T-cell (primary cell): ENCODE measurements at regions not wholly inside any gene's neighbourhood (a gene's known extent, or its start where the extent isn't known, plus 50 kb on each side); places are given as distances from the start of the nearest gene placed in this dataset.
"Not testable (repeated sequence)": the region's sequence is repeated elsewhere in the genome, so short reads cannot be mapped to it uniquely, and the experiment has no call there.

Experiments
- ATAC-seq, 4 experiments: fragments of 200-7000 bp in 3 of 4; fragments of 150-1000 bp in 1 of 4; cut with Tn5 transposase; replicated peaks in 1 of 4; 1 replicate in 3 of 4; 2 replicates in 1 of 4; pipeline ENCODE4 v1.10.0; 2021; ENCODE audit warnings: moderate library complexity in 3 of 4, mild to moderate bottlenecking in 2 of 4, moderate number of reproducible peaks in 1 of 4
- CTCF ChIA-PET, 2 donors: fragments of 300-600 bp; sonication (Branson Sonifier 250); formaldehyde crosslinking; loops; one replicate each; lab custom pipeline; 2022; ENCODE audit warnings: antibody characterized with exemption in 2 of 2; lab: Charles Lee
- POLR2A ChIA-PET, 2 donors: fragments of 300-600 bp; sonication (Branson Sonifier 250); formaldehyde crosslinking; loops; one replicate each; lab custom pipeline; 2022; ENCODE audit warnings: antibody characterized with exemption in 2 of 2; lab: Charles Lee
- DNase-seq, 35 experiments: peaks; one replicate each; pipeline versions ENCODE4 v3.0.0 to v3.0.0-alpha.2; 2013 to 2023
- H3K27ac ChIP-seq: one replicate; pipeline ENCODE4 v1.5.1; 2013; ENCODE audit warnings: low read length
- H3K27me3 ChIP-seq, 2 experiments: replicated peaks in 1 of 2; 1 replicate in 1 of 2; 2 replicates in 1 of 2; pipeline versions ENCODE4 v1.6.1 to v1.7.0; 2013; ENCODE audit warnings: low read length in 1 of 2, mixed read lengths in 1 of 2; ENCODE audit not compliant: control insufficient read depth in 2 of 2, insufficient read depth in 2 of 2; ENCODE audit errors: extremely low read depth in 1 of 2
- H3K36me3 ChIP-seq, 2 donors: 1 replicate in 1 of 2; 2 replicates in 1 of 2; pipeline versions ENCODE4 v1.6.1 to v1.7.0; 2013; ENCODE audit warnings: low read length in 1 of 2; ENCODE audit not compliant: control insufficient read depth in 2 of 2, insufficient read depth in 1 of 2; ENCODE audit errors: extremely low read depth in 1 of 2
- H3K4me1 ChIP-seq, 2 experiments: 1 replicate in 1 of 2; 2 replicates in 1 of 2; pipeline versions ENCODE4 v1.6.1 to v1.7.0; 2013; ENCODE audit warnings: low read length in 2 of 2, mixed read lengths in 1 of 2; ENCODE audit not compliant: insufficient read depth in 2 of 2, control insufficient read depth in 1 of 2; ENCODE audit errors: extremely low read depth in 1 of 2
- H3K4me3 ChIP-seq, 2 donors: 1 replicate in 1 of 2; 2 replicates in 1 of 2; pipeline versions ENCODE4 v1.5.1 to v1.7.0; 2013; ENCODE audit warnings: mild to moderate bottlenecking in 2 of 2, low read length in 1 of 2, moderate library complexity in 1 of 2; ENCODE audit not compliant: control insufficient read depth in 1 of 2; ENCODE audit errors: extremely low read depth in 1 of 2
- H3K9me3 ChIP-seq: 2 replicates; pipeline ENCODE4 v1.7.0; 2013
- H3K27ac Mint-ChIP-seq, 2 donors: one replicate each; pipeline ENCODE4 v1.8.0; 2020 to 2021; ENCODE audit warnings: mild to moderate bottlenecking in 2 of 2, mixed read lengths in 2 of 2
- H3K27me3 Mint-ChIP-seq, 2 donors: one replicate each; pipeline ENCODE4 v1.8.0; 2021 to 2022; ENCODE audit warnings: mixed read lengths in 2 of 2
- H3K36me3 Mint-ChIP-seq: one replicate; pipeline ENCODE4 v1.8.0; 2021; ENCODE audit warnings: mixed read lengths
- H3K4me1 Mint-ChIP-seq, 3 donors: one replicate each; pipeline ENCODE4 v1.8.0; 2020 to 2022; ENCODE audit warnings: mixed read lengths in 3 of 3, mild to moderate bottlenecking in 1 of 3
- H3K4me3 Mint-ChIP-seq, 3 donors: one replicate each; pipeline ENCODE4 v1.8.0; 2020 to 2022; ENCODE audit warnings: mild to moderate bottlenecking in 3 of 3, mixed read lengths in 3 of 3, moderate library complexity in 3 of 3
- H3K9me3 Mint-ChIP-seq, 3 donors: one replicate each; pipeline ENCODE4 v1.8.0; 2020 to 2022; ENCODE audit warnings: mixed read lengths in 3 of 3
- WGBS: methylation state at CpG from one replicate; pipeline ENCODE4 v1.1.5; 2013; ENCODE audit warnings: missing lambda C conversion rate; ENCODE audit not compliant: insufficient coverage; 5-methylcytosine and 5-hydroxymethylcytosine counted together

GRCh38 chr12:32023861-32024260 lies 64.6 kb downstream of the RESF1 start:
- H3K4me3 Mint-ChIP-seq, H3K36me3 ChIP-seq, DNase-seq, H3K9me3 ChIP-seq, H3K4me3 ChIP-seq, H3K27ac ChIP-seq, H3K27ac Mint-ChIP-seq, ATAC-seq, CTCF ChIA-PET, H3K9me3 Mint-ChIP-seq, POLR2A ChIA-PET, H3K27me3 Mint-ChIP-seq, H3K27me3 ChIP-seq: not testable (repeated sequence)
- whole genome bisulfite sequencing: 95% methylated on average over 7 of the region's 9 CpGs
- peaks cover 21% of the 10 kb centered on the region for H3K36me3 Mint-ChIP-seq
- H3K4me1 ChIP-seq: peaks cover 20 to 24% of the 10 kb centered on the region in 2 experiments
- peaks cover 25 to 32% (median 27%) of the 10 kb centered on the region in 3 donors for H3K4me1 Mint-ChIP-seq

GRCh38 chr12:32024884-32025592 lies 65.8 kb downstream of the RESF1 start:
- WGBS: 94% methylated on average over 7 of the region's 8 CpGs
- Histone ChIP-seq H3K9me3 (no peaks in the 10 kb centered on the region), H3K27ac (no peak overlapping the region), H3K27me3 (no peaks in the 10 kb centered on the region), H3K36me3 (no peaks in the 10 kb centered on the region), H3K4me1 (peaks cover 20 to 24% of the 10 kb centered on the region in 2 experiments), H3K4me3 (no peak overlapping the region)
- H3K4me1 Mint-ChIP-seq: peaks cover 25 to 32% (median 27%) of the 10 kb centered on the region in 3 donors
- ATAC-seq (no peak), DNase-seq (peak in 1 of 35 experiments; percentile 6)
- H3K36me3 Mint-ChIP-seq: peaks cover 21% of the 10 kb centered on the region
- POLR2A ChIA-PET: no interaction called here
- H3K27me3 Mint-ChIP-seq: no peaks in the 10 kb centered on the region
- H3K27ac Mint-ChIP-seq: peak overlapping the region; percentile 61 to 67
- CTCF ChIA-PET: no interaction called here
- H3K9me3 Mint-ChIP-seq: no peaks in the 10 kb centered on the region
- H3K4me3 Mint-ChIP-seq: peak overlapping the region in 1 of 3 donors; percentile 28

- Mint-ChIP-seq H3K27ac (peak overlapping the region; percentile 56 to 67), H3K4me1 (peaks cover 25 to 26% (median 25%) of the 10 kb centered on the region in 3 donors), H3K27me3 (no peaks in the 10 kb centered on the region), H3K9me3 (no peaks in the 10 kb centered on the region), H3K36me3 (peaks cover 21% of the 10 kb centered on the region), H3K4me3 (peak overlapping the region in 2 of 3 donors; percentile 3 to 28)
- POLR2A ChIA-PET: interaction anchor here in 1 of 2 donors (0.7 kb wide), 1 partner anchor 441 kb away, joined by 9 read pairs; no protein-coding TSS in a partner anchor
- H3K4me1 ChIP-seq: peaks cover 20 to 24% of the 10 kb centered on the region in 2 experiments
- no peaks in the 10 kb centered on the region for H3K9me3 ChIP-seq
- 6% methylated on average over 8 of the region's 8 CpGs for WGBS
- no peaks in the 10 kb centered on the region for H3K36me3 ChIP-seq
- no peaks in the 10 kb centered on the region for H3K27me3 ChIP-seq
- DNase-seq (peak; percentile 20 to 78 (median 47)), ATAC-seq (peak; percentile 96 to 100 (median 99))
- H3K27ac ChIP-seq: peak overlapping the region; percentile 45
- no peak overlapping the region for H3K4me3 ChIP-seq
- CTCF ChIA-PET: interaction anchor here (0.6 to 0.7 kb wide), 4 partner anchors 14 to 138 kb away, joined by 3 to 8 read pairs (median 4); no protein-coding TSS in a partner anchor
Observed at GRCh38 chr12:32025906-32026305, 66.7 kb downstream of the RESF1 start.

GRCh38 chr12:32027684-32028365 lies 68.6 kb downstream of the RESF1 start:
- Histone ChIP-seq H3K36me3 (no peaks in the 10 kb centered on the region), H3K27ac (no peak overlapping the region), H3K4me1 (peaks cover 20 to 24% of the 10 kb centered on the region in 2 experiments), H3K27me3 (no peaks in the 10 kb centered on the region), H3K4me3 (no peak overlapping the region), H3K9me3 (no peaks in the 10 kb centered on the region)
- Mint-ChIP-seq H3K9me3 (no peaks in the 10 kb centered on the region), H3K4me3 (no peak overlapping the region), H3K27me3 (no peaks in the 10 kb centered on the region), H3K36me3 (peaks cover 14% of the 10 kb centered on the region), H3K4me1 (peaks cover 25 to 30% (median 28%) of the 10 kb centered on the region in 3 donors), H3K27ac (no peak overlapping the region)
- whole genome bisulfite sequencing: no CpG with 5 or more reads among the region's 6 CpGs
- ChIA-PET POLR2A (no interaction called here), CTCF (no interaction called here)
- DNase-seq: no peak
- ATAC-seq: no peak

GRCh38 chr12:32030151-32030550 lies 70.9 kb downstream of the RESF1 start:
- WGBS: 87% methylated on average over 10 of the region's 12 CpGs
- CTCF ChIA-PET: no interaction called here
- POLR2A ChIA-PET: interaction anchor here in 1 of 2 donors (0.7 kb wide), 1 partner anchor 29 kb away, joined by 3 read pairs; no protein-coding TSS in a partner anchor

GRCh38 chr12:32030676-32031075 lies 71.5 kb downstream of the RESF1 start:
- Histone ChIP-seq H3K27me3 (no peaks in the 10 kb centered on the region), H3K4me1 (peaks cover 11 to 14% of the 10 kb centered on the region in 2 experiments), H3K9me3 (no peaks in the 10 kb centered on the region), H3K27ac (no peak overlapping the region), H3K36me3 (no peaks in the 10 kb centered on the region), H3K4me3 (no peak overlapping the region)
- peaks cover 13 to 26% (median 20%) of the 10 kb centered on the region in 3 donors for H3K4me1 Mint-ChIP-seq
- H3K36me3 Mint-ChIP-seq: peaks cover 6% of the 10 kb centered on the region
- no peak overlapping the region for H3K4me3 Mint-ChIP-seq
- H3K27me3 Mint-ChIP-seq: no peaks in the 10 kb centered on the region
- CTCF ChIA-PET: no interaction called here
- no CpG with 5 or more reads among the region's 2 CpGs for WGBS
- DNase-seq: no peak
- H3K27ac Mint-ChIP-seq: no peak overlapping the region
- POLR2A ChIA-PET: no interaction called here
- H3K9me3 Mint-ChIP-seq: no peaks in the 10 kb centered on the region
- ATAC-seq: no peak

More at GRCh38 chr12:32030151-32030550, 70.9 kb downstream of the RESF1 start:
- H3K9me3 Mint-ChIP-seq: no peaks in the 10 kb centered on the region
- peaks cover 19 to 29% (median 24%) of the 10 kb centered on the region in 3 donors for H3K4me1 Mint-ChIP-seq
- no peaks in the 10 kb centered on the region for H3K27me3 Mint-ChIP-seq
- H3K27ac Mint-ChIP-seq: no peak overlapping the region
- Histone ChIP-seq H3K36me3 (no peaks in the 10 kb centered on the region), H3K27me3 (no peaks in the 10 kb centered on the region), H3K27ac (no peak overlapping the region), H3K4me3 (no peak overlapping the region), H3K9me3 (no peaks in the 10 kb centered on the region), H3K4me1 (peaks cover 17 to 19% of the 10 kb centered on the region in 2 experiments)
- H3K36me3 Mint-ChIP-seq: peaks cover 6% of the 10 kb centered on the region
- no peak for ATAC-seq
- H3K4me3 Mint-ChIP-seq: no peak overlapping the region
- no peak for DNase-seq
